Limb (tissue), 2 donors: ENCODE measurements at regions not wholly inside any gene's neighbourhood (a gene's known extent, or its start where the extent isn't known, plus 50 kb on each side); places are given as distances from the start of the nearest gene placed in this dataset.

ENCODE experiments used
- DNase-seq, 2 donors: peaks; one replicate each; pipeline ENCODE4 v3.0.0-alpha.2; 2016; ENCODE audit errors: extremely low spot score in 2 of 2

GRCh38 chr2:12657560-12657959 is 59.2 kb upstream of the TRIB2 start:
- DNase-seq: no peak

GRCh38 chr2:12658310-12658945 is 58.3 kb upstream of the TRIB2 start:
- no peak for DNase-seq

- no peak for DNase-seq
Observed at GRCh38 chr2:12661489-12661888, 55.2 kb upstream of the TRIB2 start.

GRCh38 chr2:12663306-12664037 is 53.3 kb upstream of the TRIB2 start:
- DNase-seq: no peak

DNA sequence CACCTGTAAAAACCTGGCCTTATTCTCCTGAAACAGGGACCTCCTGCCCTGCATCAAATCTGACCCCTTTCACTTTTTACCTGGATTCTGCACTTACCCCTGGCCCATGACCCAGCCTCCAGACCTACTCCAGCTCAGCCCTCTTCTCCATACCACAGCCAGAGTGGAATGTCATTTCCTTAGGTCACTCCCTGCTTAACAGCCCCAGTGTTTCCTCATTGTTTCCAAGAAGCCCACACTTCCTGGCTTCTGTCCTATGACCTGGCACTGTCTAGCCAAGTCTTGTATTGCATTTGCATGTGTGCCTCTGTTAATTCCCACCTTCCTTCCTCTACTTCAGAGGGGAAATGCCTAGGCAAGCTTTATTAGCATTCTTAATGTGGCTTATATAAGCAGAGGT is 51.4 kb upstream of the TRIB2 start:
- no peak for DNase-seq

DNA sequence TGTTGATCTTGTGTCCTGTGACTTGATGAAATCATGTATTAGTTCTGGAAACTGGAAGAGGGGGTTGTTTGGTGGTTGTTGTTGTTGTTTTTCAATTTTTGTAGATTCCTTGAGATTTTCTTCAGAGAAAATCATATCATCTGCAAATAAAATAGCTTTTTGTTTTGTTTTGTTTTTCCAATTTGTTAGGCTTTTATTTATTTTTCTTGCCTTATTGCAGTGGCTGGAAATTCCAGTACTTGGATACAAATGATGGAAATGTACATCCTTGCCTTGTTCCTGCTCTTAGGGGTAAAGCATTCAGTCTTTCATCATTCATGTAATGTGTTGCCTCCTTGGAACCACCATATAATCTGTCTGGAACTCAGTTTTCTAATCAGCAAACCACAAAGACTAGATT is 50.3 kb upstream of the TRIB2 start:
- no peak for DNase-seq
